B cell (primary cell): ENCODE measurements at regions not wholly inside any gene's neighbourhood (a gene's known extent, or its start where the extent isn't known, plus 50 kb on each side); places are given as distances from the start of the nearest gene placed in this dataset.

ENCODE experiments used
- ATAC-seq: fragments of 200-7000 bp; cut with Tn5 transposase; one replicate; pipeline ENCODE4 v1.10.0; 2021; ENCODE audit warnings: low read depth, mild to moderate bottlenecking, moderate number of reproducible peaks, moderate library complexity
- CTCF ChIA-PET: fragments of 350-600 bp; sonication (Branson Sonifier 250); formaldehyde crosslinking; loops from one replicate; lab custom pipeline; 2021; ENCODE audit warnings: antibody characterized with exemption, inconsistent platforms; lab: Charles Lee
- POLR2A ChIA-PET: fragments of 350-600 bp; sonication (Branson Sonifier 250); formaldehyde crosslinking; loops from one replicate; lab custom pipeline; 2021; ENCODE audit warnings: antibody characterized with exemption; lab: Charles Lee
- DNase-seq: peaks from one replicate; pipeline ENCODE4 v3.0.0; 2013
- H2AFZ ChIP-seq: 2 replicates; pipeline ENCODE4 v1.6.1; 2012; ENCODE audit warnings: mild to moderate bottlenecking, low read depth, low read length; ENCODE audit not compliant: insufficient read depth, poor library complexity, severe bottlenecking
- H3K27ac ChIP-seq, 2 donors: 1 replicate in 1 of 2; 2 replicates in 1 of 2; pipeline ENCODE4 v1.5.1; 2012 to 2013; ENCODE audit warnings: low read length in 2 of 2, mild to moderate bottlenecking in 2 of 2, moderate library complexity in 1 of 2
- H3K27me3 ChIP-seq, 4 experiments: fragments of 200-600 bp in 1 of 4; sonication (generic) in 1 of 4; replicated peaks in 1 of 4; 1 replicate in 2 of 4; 2 replicates in 2 of 4; pipeline versions ENCODE4 v1.6.1 to v1.7.0; 2013 to 2016; ENCODE audit warnings: low read length in 3 of 4, mild to moderate bottlenecking in 2 of 4, mixed read lengths in 1 of 4, moderate library complexity in 1 of 4; ENCODE audit not compliant: insufficient read depth in 4 of 4, control insufficient read depth in 3 of 4; ENCODE audit errors: control extremely low read depth in 1 of 4
- H3K36me3 ChIP-seq, 2 experiments: replicated peaks in 1 of 2; 1 replicate in 1 of 2; 2 replicates in 1 of 2; pipeline versions ENCODE4 v1.6.1 to v1.7.1; 2013; ENCODE audit warnings: low read length in 1 of 2; ENCODE audit not compliant: insufficient read depth in 2 of 2, control insufficient read depth in 1 of 2; ENCODE audit errors: control extremely low read depth in 1 of 2, extremely low read depth in 1 of 2
- H3K4me1 ChIP-seq, 2 donors: fragments of 200-600 bp in 1 of 2; sonication (generic) in 1 of 2; 1 replicate in 1 of 2; 2 replicates in 1 of 2; pipeline versions ENCODE4 v1.5.1 to v1.6.1; 2013 to 2017; ENCODE audit warnings: low read length in 2 of 2; ENCODE audit not compliant: control insufficient read depth in 2 of 2, insufficient read depth in 2 of 2
- H3K4me2 ChIP-seq: replicated peaks from 2 replicates; pipeline ENCODE3; 2012; ENCODE audit warnings: mild to moderate bottlenecking, low read depth, low read length; ENCODE audit not compliant: poor library complexity, severe bottlenecking
- H3K4me3 ChIP-seq, 5 experiments: fragments of 200-600 bp in 1 of 5; sonication (generic) in 1 of 5; 1 replicate in 3 of 5; 2 replicates in 2 of 5; pipeline versions ENCODE4 v1.5.1 to v1.7.0; 2011 to 2016; ENCODE audit warnings: low read length in 4 of 5, mild to moderate bottlenecking in 4 of 5, low read depth in 2 of 5, control low read depth in 1 of 5, moderate library complexity in 1 of 5; ENCODE audit not compliant: insufficient read depth in 1 of 5; ENCODE audit errors: control extremely low read depth in 1 of 5, extremely low read depth in 1 of 5
- H3K79me2 ChIP-seq: fragments of 200-600 bp; sonication (generic); one replicate; pipeline ENCODE4 v1.6.0; 2016; ENCODE audit warnings: low read length; ENCODE audit not compliant: control insufficient read depth, insufficient read depth
- H3K9ac ChIP-seq: fragments of 200-600 bp; sonication (generic); 2 replicates; pipeline ENCODE4 v1.6.1; 2017; ENCODE audit warnings: mild to moderate bottlenecking, low read length, moderate library complexity
- H3K9me3 ChIP-seq, 3 donors: one replicate each; pipeline versions ENCODE4 v1.6.1 to v1.7.1; 2013; ENCODE audit warnings: low read length in 2 of 3; ENCODE audit not compliant: control insufficient read depth in 2 of 3, insufficient read depth in 1 of 3; ENCODE audit errors: control extremely low read depth in 1 of 3
- H4K20me1 ChIP-seq: 2 replicates; pipeline ENCODE4 v1.6.0; 2012; ENCODE audit warnings: mild to moderate bottlenecking, low read length; ENCODE audit not compliant: insufficient read depth, control insufficient read depth, poor library complexity, severe bottlenecking
- H3K27ac Mint-ChIP-seq: one replicate; pipeline ENCODE4 v1.8.0; 2021; ENCODE audit warnings: mixed read lengths
- H3K27me3 Mint-ChIP-seq: one replicate; pipeline ENCODE4 v1.8.0; 2021; ENCODE audit warnings: mixed read lengths
- H3K4me1 Mint-ChIP-seq: one replicate; pipeline ENCODE4 v1.8.0; 2021; ENCODE audit warnings: mixed read lengths
- H3K4me3 Mint-ChIP-seq: one replicate; pipeline ENCODE4 v1.8.0; 2021; ENCODE audit warnings: mixed read lengths
- H3K9me3 Mint-ChIP-seq: one replicate; pipeline ENCODE4 v1.8.0; 2022; ENCODE audit warnings: mixed read lengths; ENCODE audit not compliant: insufficient read depth
- EZH2 ChIP-seq: IDR thresholded peaks from 2 replicates; pipeline ENCODE4 v1.6.1; 2012; ENCODE audit warnings: borderline replicate concordance, low read depth, mild to moderate bottlenecking, moderate library complexity, low read length; ENCODE audit not compliant: insufficient read depth, poor library complexity, severe bottlenecking
- WGBS: methylation state at CpG from one replicate; pipeline ENCODE4 v1.1.5; 2013; ENCODE audit warnings: missing lambda C conversion rate; ENCODE audit not compliant: insufficient coverage; 5-methylcytosine and 5-hydroxymethylcytosine counted together
- intact Hi-C: fragments of 100-400 bp; cut with micrococcal nuclease; formaldehyde crosslinking; loops from one replicate; pipeline ENCODE4 v1.10.0; 2022
- TF ChIP-seq, protein P1 (sequence below): fragments of 200-600 bp; IDR thresholded peaks from one replicate; pipeline ENCODE4 v1.8.0; 2022; ENCODE audit warnings: antibody characterized with exemption, mild to moderate bottlenecking

DNA sequence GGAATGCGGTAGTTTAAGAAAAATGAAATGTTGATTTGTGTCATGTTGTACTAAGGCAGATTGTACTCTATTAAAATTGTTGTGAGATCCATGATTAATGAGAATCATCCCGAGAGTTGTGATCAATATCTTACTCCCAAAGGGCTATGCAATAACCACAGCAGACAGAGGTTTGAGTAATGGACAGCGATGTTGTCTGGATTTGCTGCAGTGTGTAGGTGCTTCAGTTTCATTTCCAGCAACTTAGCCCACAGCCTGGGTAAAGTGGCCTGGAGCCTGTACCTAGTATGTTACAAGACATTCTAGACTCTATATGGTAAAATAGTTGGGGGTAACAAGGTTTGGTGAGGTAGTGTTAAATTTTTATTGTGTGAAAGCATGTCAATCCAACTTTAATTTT lies 794.3 kb upstream of the CDH7 start:
- Histone ChIP-seq H2AFZ (no peak overlapping the region), H3K27ac (no peak overlapping the region), H3K36me3 (no peaks in the 10 kb centered on the region), H3K79me2 (no peaks in the 10 kb centered on the region), H3K4me3 (no peak overlapping the region), H3K4me2 (no peak overlapping the region), H3K27me3 (no peaks in the 10 kb centered on the region), H4K20me1 (no peaks in the 10 kb centered on the region), H3K9me3 (no peaks in the 10 kb centered on the region), H3K9ac (no peak overlapping the region), H3K4me1 (no peaks in the 10 kb centered on the region)
- no peak for TF ChIP-seq EZH2
- TF ChIP-seq, protein P1, sequence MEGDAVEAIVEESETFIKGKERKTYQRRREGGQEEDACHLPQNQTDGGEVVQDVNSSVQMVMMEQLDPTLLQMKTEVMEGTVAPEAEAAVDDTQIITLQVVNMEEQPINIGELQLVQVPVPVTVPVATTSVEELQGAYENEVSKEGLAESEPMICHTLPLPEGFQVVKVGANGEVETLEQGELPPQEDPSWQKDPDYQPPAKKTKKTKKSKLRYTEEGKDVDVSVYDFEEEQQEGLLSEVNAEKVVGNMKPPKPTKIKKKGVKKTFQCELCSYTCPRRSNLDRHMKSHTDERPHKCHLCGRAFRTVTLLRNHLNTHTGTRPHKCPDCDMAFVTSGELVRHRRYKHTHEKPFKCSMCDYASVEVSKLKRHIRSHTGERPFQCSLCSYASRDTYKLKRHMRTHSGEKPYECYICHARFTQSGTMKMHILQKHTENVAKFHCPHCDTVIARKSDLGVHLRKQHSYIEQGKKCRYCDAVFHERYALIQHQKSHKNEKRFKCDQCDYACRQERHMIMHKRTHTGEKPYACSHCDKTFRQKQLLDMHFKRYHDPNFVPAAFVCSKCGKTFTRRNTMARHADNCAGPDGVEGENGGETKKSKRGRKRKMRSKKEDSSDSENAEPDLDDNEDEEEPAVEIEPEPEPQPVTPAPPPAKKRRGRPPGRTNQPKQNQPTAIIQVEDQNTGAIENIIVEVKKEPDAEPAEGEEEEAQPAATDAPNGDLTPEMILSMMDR = no peak
- ChIA-PET CTCF (no interaction called here), POLR2A (no interaction called here)
- Mint-ChIP-seq H3K4me3 (no peak overlapping the region), H3K27ac (no peak overlapping the region), H3K9me3 (no peaks in the 10 kb centered on the region), H3K4me1 (no peaks in the 10 kb centered on the region), H3K27me3 (no peaks in the 10 kb centered on the region)
- no CpG with 5 or more reads among the region's 3 CpGs for WGBS
- ATAC-seq (no peak), DNase-seq (no peak)
- intact Hi-C loops = no loop called here

DNA sequence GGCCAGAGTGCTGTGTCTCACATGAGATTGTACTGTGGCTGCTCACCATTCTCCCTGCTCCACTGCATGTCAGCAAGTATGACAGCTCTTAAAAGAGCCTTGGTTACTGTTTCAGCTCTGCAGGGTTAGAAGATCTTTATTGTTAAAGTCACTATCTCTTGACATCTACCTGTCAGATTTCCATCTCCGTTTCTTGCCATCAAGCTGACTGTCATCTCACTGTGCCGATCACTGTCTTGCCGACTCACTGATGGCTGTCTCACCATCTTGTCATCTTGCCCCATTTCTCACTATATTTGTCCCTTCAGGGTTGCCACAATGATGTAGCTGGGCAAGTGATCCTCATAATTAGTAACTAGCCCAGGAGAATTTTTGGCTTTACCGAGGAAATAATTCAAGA lies 800.9 kb upstream of the CDH7 start:
- 98% methylated on average over 4 of the region's 4 CpGs for WGBS
- Mint-ChIP-seq H3K4me1 (no peaks in the 10 kb centered on the region), H3K27ac (no peak overlapping the region), H3K27me3 (no peaks in the 10 kb centered on the region), H3K4me3 (no peak overlapping the region), H3K9me3 (peaks cover 3% of the 10 kb centered on the region)
- H3K4me2 ChIP-seq = no peak overlapping the region
- ATAC-seq = no peak
- no peaks in the 10 kb centered on the region for H3K79me2 ChIP-seq
- H2AFZ ChIP-seq = no peak overlapping the region
- H3K36me3 ChIP-seq = no peaks in the 10 kb centered on the region
- no peak overlapping the region for H3K9ac ChIP-seq
- intact Hi-C loops = no loop called here
- no peak overlapping the region for H3K4me3 ChIP-seq
- H4K20me1 ChIP-seq = no peaks in the 10 kb centered on the region
- H3K27me3 ChIP-seq = no peaks in the 10 kb centered on the region
- TF ChIP-seq, protein P1 = no peak
- TF ChIP-seq EZH2 = no peak
- peaks cover 0 to 4% (median 0%) of the 10 kb centered on the region in 3 donors for H3K9me3 ChIP-seq
- POLR2A ChIA-PET = no interaction called here
- H3K27ac ChIP-seq = no peak overlapping the region
- no peak for DNase-seq
- no peaks in the 10 kb centered on the region for H3K4me1 ChIP-seq
- CTCF ChIA-PET = no interaction called here
